ENCODE measurements at regions not wholly inside any gene's neighbourhood (a gene's known extent, or its start where the extent isn't known, plus 50 kb on each side); places are given as distances from the start of the nearest gene placed in this dataset.

GRCh38 chr7:91353848-91354247, 89.6 kb downstream of the FZD1 start:
- Mint-ChIP-seq H3K9me3 (no peaks in the 10 kb centered on the region), H3K4me1 (peaks cover 21% of the 10 kb centered on the region), H3K4me3 (no peak overlapping the region), H3K27ac (no peak overlapping the region), H3K36me3 (no peaks in the 10 kb centered on the region), H3K27me3 (ENCODE audit: low read depth) (peaks cover 100% of the 10 kb centered on the region)
- TF ChIP-seq TCF7 (CRISPR knock-in tag; IDR thresholded peaks at IDR 0.05; ENCODE audit: low read depth) = no peak
- TF ChIP-seq USF1 (CRISPR knock-in tag; IDR thresholded peaks at IDR 0.05) = no peak
- TF ChIP-seq ELF4 (CRISPR knock-in tag; IDR thresholded peaks at IDR 0.05; ENCODE audit: low read depth) = no peak
- TF ChIP-seq ZNF232 (CRISPR knock-in tag; IDR thresholded peaks at IDR 0.05) = no peak
- no peak for TF ChIP-seq ZNF416 (CRISPR knock-in tag; IDR thresholded peaks at IDR 0.05)
- no peak for TF ChIP-seq STAT6 (CRISPR knock-in tag; conservative IDR thresholded peaks at IDR 0.05; ENCODE audit: low read depth)
- TF ChIP-seq ZNF121 (CRISPR knock-in tag; IDR thresholded peaks at IDR 0.05) = no peak
- no peak for TF ChIP-seq NFYB (CRISPR knock-in tag; conservative IDR thresholded peaks at IDR 0.05; ENCODE audit: low read depth)
- no peak for TF ChIP-seq SP1 (CRISPR knock-in tag; conservative IDR thresholded peaks at IDR 0.05)
- peak; percentile 59 for ATAC-seq
- POLR2A ChIA-PET = no interaction called here
- CTCF ChIA-PET = interaction anchor here (0.5 kb wide), 1 partner anchor 60 kb away, joined by 6 read pairs; no protein-coding TSS in a partner anchor
- no peak for DNase-seq (ENCODE audit: low spot score)

- peaks cover 21% of the 10 kb centered on the region for H3K4me1 Mint-ChIP-seq
- no peak for DNase-seq (ENCODE audit: low spot score)
- H3K27ac Mint-ChIP-seq = no peak overlapping the region
- ChIA-PET POLR2A (no interaction called here), CTCF (interaction anchor here (0.8 to 1.2 kb wide), 3 partner anchors 11 to 69 kb away, joined by 3 to 4 read pairs (median 3); no protein-coding TSS in a partner anchor)
- no peaks in the 10 kb centered on the region for H3K9me3 Mint-ChIP-seq
- TF ChIP-seq PREB (CRISPR knock-in tag; IDR thresholded peaks at IDR 0.05; ENCODE audit: borderline replicate concordance) (no peak), ARID4B (CRISPR knock-in tag; IDR thresholded peaks at IDR 0.05; ENCODE audit: borderline replicate concordance) (no peak), TEAD4 (CRISPR knock-in tag; IDR thresholded peaks at IDR 0.05) (no peak), ZBTB21 (CRISPR knock-in tag; IDR thresholded peaks at IDR 0.05; ENCODE audit: borderline replicate concordance) (no peak), SP1 (CRISPR knock-in tag; conservative IDR thresholded peaks at IDR 0.05) (no peak), IRF2 (CRISPR knock-in tag; IDR thresholded peaks at IDR 0.05; ENCODE audit: borderline replicate concordance, low read depth) (no peak), FOXK1 (CRISPR knock-in tag; IDR thresholded peaks at IDR 0.05) (peak; percentile 49; the same call in 1 of the 2 replicates), FOXJ3 (CRISPR knock-in tag; IDR thresholded peaks at IDR 0.05; ENCODE audit: borderline replicate concordance) (0 out of 2 replicates have a peak, but pooled peaks have one; percentile 45), ERG (CRISPR knock-in tag; IDR thresholded peaks at IDR 0.05) (no peak), AFF4 (CRISPR knock-in tag; IDR thresholded peaks at IDR 0.05; ENCODE audit: borderline replicate concordance) (no peak), GRHL2 (CRISPR knock-in tag; IDR thresholded peaks at IDR 0.05; ENCODE audit: insufficient replicate concordance, severe bottlenecking) (no peak)
- H3K36me3 Mint-ChIP-seq = no peaks in the 10 kb centered on the region
- H3K27me3 Mint-ChIP-seq (ENCODE audit: low read depth) = peaks cover 100% of the 10 kb centered on the region
- peak; percentile 89 for ATAC-seq
- H3K4me3 Mint-ChIP-seq = no peak overlapping the region
Observed at GRCh38 chr7:91355695-91356435, 91.6 kb downstream of the FZD1 start.
